HG03175 (cell line): ENCODE measurements at regions not wholly inside any gene's neighbourhood (a gene's known extent, or its start where the extent isn't known, plus 50 kb on each side); places are given as distances from the start of the nearest gene placed in this dataset.
"Not testable (repeated sequence)": the region's sequence is repeated elsewhere in the genome, so short reads cannot be mapped to it uniquely, and the experiment has no call there.

Source experiments
- ATAC-seq: cut with Tn5 transposase; IDR thresholded peaks from one replicate; pipeline ENCODE4 v1.9.1; 2021; ENCODE audit warnings: mild to moderate bottlenecking, moderate library complexity; ENCODE audit not compliant: unreplicated experiment

GRCh38 chr11:29628609-29629008 lies 388.2 kb downstream of the KCNA4 start:
- no peak for ATAC-seq

GRCh38 chr11:29627541-29627940 lies 389.3 kb downstream of the KCNA4 start:
- ATAC-seq: no peak

- ATAC-seq: no peak
Observed at GRCh38 chr11:29623144-29623722, 393.6 kb downstream of the KCNA4 start.

- no peak for ATAC-seq
Observed at GRCh38 chr11:29616611-29617010, 400.2 kb downstream of the KCNA4 start.

GRCh38 chr11:29612423-29612822 lies 404.4 kb downstream of the KCNA4 start:
- ATAC-seq: no peak

DNA sequence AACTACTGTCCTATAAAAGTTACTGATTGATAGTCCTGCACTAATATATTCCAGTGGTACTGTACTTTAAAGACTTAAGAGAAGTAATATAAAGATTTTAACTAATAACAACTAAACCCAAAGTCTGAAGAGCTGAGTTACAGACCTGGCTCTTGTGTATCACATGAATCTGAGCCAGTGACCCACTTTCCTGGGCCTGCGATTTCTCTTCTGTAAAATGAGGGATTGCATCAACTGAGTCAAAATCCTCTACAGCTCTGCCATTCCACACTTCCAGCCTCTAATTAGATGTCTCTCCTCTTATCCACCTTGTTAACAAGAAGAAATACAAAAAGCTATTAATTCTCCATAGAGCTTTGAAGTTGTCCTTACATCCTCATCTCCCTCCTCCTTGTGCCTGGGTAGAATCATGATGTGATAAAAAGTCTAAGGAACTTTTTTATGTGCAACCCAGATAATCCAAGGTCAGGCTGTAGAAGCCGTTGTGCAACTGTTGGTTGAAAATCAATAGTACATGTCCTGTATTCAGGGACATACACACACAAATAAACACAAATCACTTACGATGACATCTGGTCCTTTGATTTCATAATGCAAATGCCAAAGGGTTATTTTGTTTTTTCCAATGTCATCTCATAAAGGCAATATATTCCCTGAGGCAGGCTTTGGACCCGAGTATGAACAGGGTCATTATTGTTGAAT lies 410.3 kb downstream of the KCNA4 start:
- no peak for ATAC-seq

DNA sequence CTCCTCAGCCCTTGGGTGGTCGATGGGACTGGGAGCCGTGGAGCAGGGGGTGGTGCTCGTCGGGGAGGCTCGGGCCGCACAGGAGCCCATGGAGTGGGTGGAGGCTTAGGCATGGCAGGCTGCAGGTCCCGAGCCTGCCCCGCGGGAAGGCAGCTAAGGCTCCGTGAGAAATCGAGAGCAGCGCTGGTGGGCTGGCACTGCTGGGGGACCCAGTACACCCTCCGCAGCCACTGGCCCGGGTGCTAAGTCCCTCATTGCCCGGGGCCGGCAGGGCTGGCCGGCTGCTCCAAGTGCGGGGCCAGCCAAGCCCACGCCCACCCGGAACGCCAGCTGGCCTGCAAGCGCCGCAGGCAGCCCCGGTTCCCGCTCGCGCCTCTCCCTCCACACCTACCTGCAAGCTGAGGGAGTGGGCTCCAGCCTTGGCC lies 416.7 kb downstream of the KCNA4 start:
- not testable (repeated sequence) for ATAC-seq

- ATAC-seq: no peak
Observed at GRCh38 chr11:29584342-29584741, 432.5 kb downstream of the KCNA4 start.

DNA sequence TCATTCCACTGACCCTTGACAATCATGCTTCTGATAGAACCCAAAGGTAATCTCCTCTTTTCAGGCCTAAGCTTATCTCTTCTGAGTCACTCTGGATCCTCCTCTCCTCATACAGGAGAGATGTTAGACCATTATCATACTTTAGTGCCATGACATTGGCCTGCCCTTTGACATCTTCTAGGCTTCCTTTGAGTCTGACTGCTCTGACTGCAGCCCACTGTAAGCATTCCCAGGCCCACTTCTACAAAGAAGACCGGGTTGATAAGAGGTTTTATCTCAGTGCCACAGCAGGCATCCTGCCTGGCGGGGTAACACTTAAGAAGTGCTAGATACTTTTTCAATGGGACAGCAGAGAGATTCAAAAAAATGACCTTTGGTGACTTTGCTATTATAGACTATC lies 438.0 kb downstream of the KCNA4 start:
- ATAC-seq: no peak

DNA sequence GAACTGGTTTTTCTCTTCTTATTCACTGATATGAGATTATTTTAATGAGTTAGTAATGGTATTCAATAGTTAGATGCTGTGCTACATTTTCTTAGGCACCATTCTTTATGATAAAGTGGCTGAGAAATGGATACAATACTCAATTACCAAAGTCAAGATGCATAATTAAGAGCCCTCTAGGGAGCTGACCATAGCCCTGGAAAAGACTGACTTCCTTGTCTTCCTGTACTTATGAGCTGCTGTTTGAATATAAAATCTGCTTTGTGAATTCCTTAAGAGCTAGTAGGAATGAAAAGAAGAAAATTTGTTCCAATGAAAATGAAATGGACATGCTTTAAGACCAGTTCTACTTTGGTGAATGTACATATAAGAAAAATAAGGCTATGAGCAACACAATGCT lies 452.3 kb downstream of the KCNA4 start:
- ATAC-seq: no peak

DNA sequence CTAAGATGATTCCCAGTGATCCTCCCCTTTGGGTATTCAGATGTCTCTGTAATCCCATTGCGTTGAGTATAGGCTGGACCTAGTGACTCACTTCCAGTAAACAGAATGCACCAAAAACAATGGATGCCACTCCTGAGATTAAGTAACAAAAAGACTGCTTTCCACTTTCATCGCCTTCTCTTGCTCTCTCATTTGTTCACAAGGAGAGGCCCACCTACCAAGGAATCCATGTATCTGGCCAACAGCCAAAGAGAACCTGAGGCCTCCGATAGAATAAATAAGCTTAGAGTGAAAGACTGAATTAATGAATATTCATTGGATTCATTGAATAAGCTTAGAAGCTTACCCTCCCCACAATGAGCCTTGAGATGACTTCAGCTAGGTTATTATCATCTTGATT lies 454.6 kb downstream of the KCNA4 start:
- ATAC-seq: no peak

- no peak for ATAC-seq
Observed at GRCh38 chr11:29553990-29554389, 462.8 kb downstream of the KCNA4 start.

- ATAC-seq: no peak
Observed at GRCh38 chr11:29538339-29539036, 478.3 kb downstream of the KCNA4 start.

GRCh38 chr11:29534836-29535235 lies 482.0 kb downstream of the KCNA4 start:
- no peak for ATAC-seq

GRCh38 chr11:29530961-29531360 lies 485.9 kb downstream of the KCNA4 start:
- ATAC-seq: no peak

DNA sequence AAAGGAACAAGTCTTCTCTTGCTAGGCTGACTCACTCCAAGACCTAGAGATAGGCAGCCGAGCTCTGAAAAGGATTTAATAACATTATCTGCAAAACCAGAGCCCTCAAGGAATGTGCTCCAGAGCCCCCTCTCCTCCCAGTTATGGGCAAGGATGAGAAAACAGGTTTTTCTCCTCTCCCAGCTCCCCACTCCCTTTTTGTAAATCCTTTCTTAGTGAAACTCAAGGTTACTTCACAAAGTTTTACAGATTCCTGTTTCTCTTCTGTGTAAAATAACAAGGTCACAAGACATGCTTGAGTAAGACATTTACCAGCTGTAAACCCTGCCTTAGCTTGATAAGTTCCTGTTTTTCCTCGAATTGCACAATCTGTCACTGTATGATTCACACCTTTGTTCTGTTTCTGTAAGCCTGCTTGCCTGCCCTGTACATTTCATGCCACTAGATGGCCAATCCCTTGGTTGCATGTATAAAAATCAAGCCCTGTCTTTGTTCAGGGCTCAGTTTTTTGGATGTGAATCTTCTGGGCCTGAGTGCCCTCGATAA lies 489.4 kb downstream of the KCNA4 start:
- ATAC-seq: peak; percentile 87

- peak; percentile 67 for ATAC-seq
Observed at GRCh38 chr11:29518389-29519174, 498.2 kb downstream of the KCNA4 start.

GRCh38 chr11:29511394-29511793 lies 505.4 kb downstream of the KCNA4 start:
- ATAC-seq: no peak

DNA sequence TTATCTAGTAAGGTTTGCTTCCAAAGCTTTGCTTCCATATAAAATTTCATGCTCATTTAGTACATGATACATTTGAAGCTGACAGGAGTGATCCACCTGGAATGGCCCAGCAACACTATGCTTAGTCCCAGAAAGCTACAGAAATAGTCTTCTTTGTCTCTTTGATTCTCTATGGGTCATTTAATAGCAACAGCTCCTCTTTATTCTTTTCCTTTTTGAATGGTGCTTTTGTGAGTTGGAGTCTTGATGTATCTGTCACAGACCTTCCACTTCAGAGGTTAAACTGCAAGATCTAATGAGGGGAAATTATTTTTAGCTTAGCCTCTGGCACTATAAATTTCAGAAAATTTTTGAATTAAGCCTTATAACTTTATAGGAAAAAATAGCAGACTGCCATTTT lies 509.5 kb downstream of the KCNA4 start:
- no peak for ATAC-seq

DNA sequence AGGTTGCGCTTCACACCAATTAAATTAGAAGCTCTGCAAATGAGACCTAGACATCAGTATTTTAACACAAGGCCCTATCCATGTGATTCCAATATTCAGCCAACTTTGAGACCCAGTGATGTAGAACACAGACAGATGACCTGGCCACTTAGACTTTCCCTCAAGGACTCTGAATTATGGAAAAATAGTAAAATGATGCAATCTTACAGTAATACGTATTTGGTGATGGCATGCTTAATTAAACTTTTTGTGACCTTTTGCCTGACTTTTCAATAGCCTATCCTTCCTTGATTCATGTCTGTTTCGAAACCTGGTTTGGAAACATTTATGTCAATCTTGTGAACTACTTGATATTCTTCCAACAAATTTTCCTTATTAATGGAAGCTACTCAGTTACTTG lies 521.2 kb downstream of the KCNA4 start:
- no peak for ATAC-seq

DNA sequence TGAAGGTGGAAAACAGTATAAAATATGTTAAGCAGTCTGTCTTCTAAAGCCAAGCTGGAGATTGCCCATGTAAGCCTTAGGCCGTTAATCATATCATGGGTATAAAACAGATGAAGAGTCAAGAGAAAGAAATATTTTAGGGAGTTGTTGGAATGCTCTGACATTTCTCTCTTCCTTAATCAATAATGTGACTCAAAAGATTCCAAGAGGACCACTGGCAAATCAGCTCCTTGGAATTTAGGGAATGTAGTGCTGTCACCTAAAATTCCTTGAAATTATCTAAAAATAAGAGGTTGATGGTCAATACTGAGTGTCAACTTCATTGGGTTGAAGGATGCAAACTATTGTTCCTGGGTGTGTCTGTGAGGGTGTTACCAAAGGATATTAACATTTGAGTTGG lies 525.9 kb downstream of the KCNA4 start:
- ATAC-seq: no peak
